ENCODE measurements at regions not wholly inside any gene's neighbourhood (a gene's known extent, or its start where the extent isn't known, plus 50 kb on each side); places are given as distances from the start of the nearest gene placed in this dataset.

- no peaks in the 10 kb centered on the region for H3K36me3 Mint-ChIP-seq
These were observed 768.8 kb upstream of the SLC10A2 start for GRCh38 chr13:103835052-103835451.

GRCh38 chr13:103833294-103833852 lies 767.2 kb upstream of the SLC10A2 start:
- Mint-ChIP-seq H3K36me3 (no peaks in the 10 kb centered on the region), H3K9me3 (ENCODE audit: low read depth) (peaks cover 10% of the 10 kb centered on the region), H3K4me1 (ENCODE audit: low read depth) (no peaks in the 10 kb centered on the region), H3K27ac (no peak overlapping the region), H3K4me3 (no peak overlapping the region), H3K27me3 (no peaks in the 10 kb centered on the region)

More at GRCh38 chr13:103835052-103835451, 768.8 kb upstream of the SLC10A2 start:
- no peaks in the 10 kb centered on the region for H3K27me3 Mint-ChIP-seq
- peaks cover 10% of the 10 kb centered on the region for H3K9me3 Mint-ChIP-seq (ENCODE audit: low read depth)
- H3K4me1 Mint-ChIP-seq (ENCODE audit: low read depth): no peaks in the 10 kb centered on the region
- H3K4me3 Mint-ChIP-seq: no peak overlapping the region
- no peak overlapping the region for H3K27ac Mint-ChIP-seq

- Mint-ChIP-seq H3K4me1 (ENCODE audit: low read depth) (no peaks in the 10 kb centered on the region), H3K27ac (no peak overlapping the region), H3K36me3 (no peaks in the 10 kb centered on the region), H3K9me3 (ENCODE audit: low read depth) (peaks cover 3% of the 10 kb centered on the region), H3K27me3 (no peaks in the 10 kb centered on the region), H3K4me3 (no peak overlapping the region)
These were observed 749.4 kb upstream of the SLC10A2 start for GRCh38 chr13:103815619-103816018.

- H3K9me3 Mint-ChIP-seq (ENCODE audit: low read depth): peaks cover 3% of the 10 kb centered on the region
- H3K27ac Mint-ChIP-seq: no peak overlapping the region
- H3K4me3 Mint-ChIP-seq: no peak overlapping the region
- H3K4me1 Mint-ChIP-seq (ENCODE audit: low read depth): no peaks in the 10 kb centered on the region
- H3K36me3 Mint-ChIP-seq: no peaks in the 10 kb centered on the region
- H3K27me3 Mint-ChIP-seq: no peaks in the 10 kb centered on the region
These were observed 746.8 kb upstream of the SLC10A2 start for GRCh38 chr13:103812971-103813370.

GRCh38 chr13:103812558-103812957 lies 746.3 kb upstream of the SLC10A2 start:
- Mint-ChIP-seq H3K4me3 (no peak overlapping the region), H3K27ac (no peak overlapping the region), H3K4me1 (ENCODE audit: low read depth) (no peaks in the 10 kb centered on the region), H3K36me3 (no peaks in the 10 kb centered on the region), H3K27me3 (no peaks in the 10 kb centered on the region), H3K9me3 (ENCODE audit: low read depth) (peaks cover 3% of the 10 kb centered on the region)

- H3K4me3 Mint-ChIP-seq: no peak overlapping the region
- no peak overlapping the region for H3K27ac Mint-ChIP-seq
- no peaks in the 10 kb centered on the region for H3K27me3 Mint-ChIP-seq
- H3K4me1 Mint-ChIP-seq (ENCODE audit: low read depth): no peaks in the 10 kb centered on the region
- H3K36me3 Mint-ChIP-seq: no peaks in the 10 kb centered on the region
- H3K9me3 Mint-ChIP-seq (ENCODE audit: low read depth): peaks cover 3% of the 10 kb centered on the region
These were observed 743.8 kb upstream of the SLC10A2 start for GRCh38 chr13:103810026-103810425.

GRCh38 chr13:103805771-103806170 lies 739.6 kb upstream of the SLC10A2 start:
- Mint-ChIP-seq H3K27me3 (no peaks in the 10 kb centered on the region), H3K27ac (no peak overlapping the region), H3K36me3 (no peaks in the 10 kb centered on the region), H3K9me3 (ENCODE audit: low read depth) (no peaks in the 10 kb centered on the region), H3K4me1 (ENCODE audit: low read depth) (no peaks in the 10 kb centered on the region), H3K4me3 (no peak overlapping the region)

GRCh38 chr13:103803349-103803748 lies 737.1 kb upstream of the SLC10A2 start:
- no peaks in the 10 kb centered on the region for H3K4me1 Mint-ChIP-seq (ENCODE audit: low read depth)
- no peak overlapping the region for H3K4me3 Mint-ChIP-seq
- H3K27ac Mint-ChIP-seq: no peak overlapping the region
- no peaks in the 10 kb centered on the region for H3K36me3 Mint-ChIP-seq
- H3K9me3 Mint-ChIP-seq (ENCODE audit: low read depth): no peaks in the 10 kb centered on the region
- no peaks in the 10 kb centered on the region for H3K27me3 Mint-ChIP-seq

- Mint-ChIP-seq H3K4me3 (no peak overlapping the region), H3K9me3 (ENCODE audit: low read depth) (peaks cover 4% of the 10 kb centered on the region), H3K27me3 (no peaks in the 10 kb centered on the region), H3K4me1 (ENCODE audit: low read depth) (no peaks in the 10 kb centered on the region), H3K27ac (no peak overlapping the region), H3K36me3 (no peaks in the 10 kb centered on the region)
These were observed 732.8 kb upstream of the SLC10A2 start for GRCh38 chr13:103799028-103799427.

- Mint-ChIP-seq H3K4me3 (no peak overlapping the region), H3K9me3 (ENCODE audit: low read depth) (peaks cover 7% of the 10 kb centered on the region), H3K4me1 (ENCODE audit: low read depth) (no peaks in the 10 kb centered on the region), H3K36me3 (no peaks in the 10 kb centered on the region), H3K27me3 (no peaks in the 10 kb centered on the region), H3K27ac (no peak overlapping the region)
These were observed 729.8 kb upstream of the SLC10A2 start for GRCh38 chr13:103795892-103796478.

GRCh38 chr13:103794526-103794925 lies 728.3 kb upstream of the SLC10A2 start:
- Mint-ChIP-seq H3K9me3 (ENCODE audit: low read depth) (peaks cover 7% of the 10 kb centered on the region), H3K36me3 (no peaks in the 10 kb centered on the region), H3K27me3 (no peaks in the 10 kb centered on the region), H3K4me1 (ENCODE audit: low read depth) (no peaks in the 10 kb centered on the region), H3K27ac (no peak overlapping the region), H3K4me3 (no peak overlapping the region)

GRCh38 chr13:103788061-103788652 lies 721.9 kb upstream of the SLC10A2 start:
- no peaks in the 10 kb centered on the region for H3K27me3 Mint-ChIP-seq
- H3K27ac Mint-ChIP-seq: no peak overlapping the region
- H3K4me1 Mint-ChIP-seq (ENCODE audit: low read depth): no peaks in the 10 kb centered on the region
- H3K4me3 Mint-ChIP-seq: no peak overlapping the region
- no peaks in the 10 kb centered on the region for H3K36me3 Mint-ChIP-seq
- no peaks in the 10 kb centered on the region for H3K9me3 Mint-ChIP-seq (ENCODE audit: low read depth)

GRCh38 chr13:103772576-103772975 lies 706.4 kb upstream of the SLC10A2 start:
- Mint-ChIP-seq H3K4me1 (ENCODE audit: low read depth) (no peaks in the 10 kb centered on the region), H3K27me3 (no peaks in the 10 kb centered on the region), H3K27ac (no peak overlapping the region), H3K36me3 (no peaks in the 10 kb centered on the region), H3K4me3 (no peak overlapping the region), H3K9me3 (ENCODE audit: low read depth) (peaks cover 8% of the 10 kb centered on the region)

GRCh38 chr13:103762523-103762922 lies 696.3 kb upstream of the SLC10A2 start:
- no peaks in the 10 kb centered on the region for H3K4me1 Mint-ChIP-seq (ENCODE audit: low read depth)
- no peak overlapping the region for H3K4me3 Mint-ChIP-seq
- no peaks in the 10 kb centered on the region for H3K9me3 Mint-ChIP-seq (ENCODE audit: low read depth)
- no peaks in the 10 kb centered on the region for H3K36me3 Mint-ChIP-seq
- no peaks in the 10 kb centered on the region for H3K27me3 Mint-ChIP-seq
- no peak overlapping the region for H3K27ac Mint-ChIP-seq

- Mint-ChIP-seq H3K27ac (no peak overlapping the region), H3K4me1 (ENCODE audit: low read depth) (no peaks in the 10 kb centered on the region), H3K27me3 (no peaks in the 10 kb centered on the region), H3K9me3 (ENCODE audit: low read depth) (no peaks in the 10 kb centered on the region), H3K4me3 (no peak overlapping the region), H3K36me3 (no peaks in the 10 kb centered on the region)
These were observed 693.1 kb upstream of the SLC10A2 start for GRCh38 chr13:103759361-103759760.

- Mint-ChIP-seq H3K36me3 (no peaks in the 10 kb centered on the region), H3K27ac (no peak overlapping the region), H3K27me3 (no peaks in the 10 kb centered on the region), H3K4me1 (ENCODE audit: low read depth) (no peaks in the 10 kb centered on the region), H3K9me3 (ENCODE audit: low read depth) (no peaks in the 10 kb centered on the region), H3K4me3 (no peak overlapping the region)
These were observed 692.0 kb upstream of the SLC10A2 start for GRCh38 chr13:103758222-103758621.
